ENCODE measurements at regions not wholly inside any gene's neighbourhood (a gene's known extent, or its start where the extent isn't known, plus 50 kb on each side); places are given as distances from the start of the nearest gene placed in this dataset.

DNA sequence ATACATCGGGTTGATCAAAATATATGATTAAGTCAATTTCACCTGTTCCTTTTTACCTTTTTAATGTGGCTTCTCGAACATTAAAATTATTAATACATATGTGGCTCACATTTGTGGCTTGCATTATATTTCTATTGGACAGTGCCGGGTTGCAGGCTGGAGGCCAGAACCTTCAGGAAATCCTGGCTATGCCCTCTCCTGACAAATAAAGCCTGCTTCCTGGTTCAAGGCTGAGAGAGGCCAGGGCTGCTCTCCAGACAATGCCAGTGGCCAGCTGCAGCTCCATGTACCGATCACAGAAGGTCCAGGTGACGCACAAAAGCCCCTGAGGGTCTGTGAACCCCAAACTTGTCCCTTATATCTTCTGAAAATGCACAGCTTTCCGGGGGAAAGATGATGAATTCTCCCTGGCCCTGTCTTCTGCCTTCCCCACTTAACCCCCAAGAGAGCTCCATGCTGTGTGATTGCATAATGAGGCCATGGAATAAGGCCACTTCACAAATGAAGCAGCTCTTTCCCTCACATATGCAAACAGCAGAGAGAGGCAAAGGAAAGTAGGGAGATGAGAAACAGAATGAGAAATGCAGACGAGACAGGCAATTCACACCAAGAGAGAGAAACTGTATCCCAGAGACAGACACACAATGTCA is 241.2 kb downstream of the BCOR start:
- TF ChIP-seq, protein P1, sequence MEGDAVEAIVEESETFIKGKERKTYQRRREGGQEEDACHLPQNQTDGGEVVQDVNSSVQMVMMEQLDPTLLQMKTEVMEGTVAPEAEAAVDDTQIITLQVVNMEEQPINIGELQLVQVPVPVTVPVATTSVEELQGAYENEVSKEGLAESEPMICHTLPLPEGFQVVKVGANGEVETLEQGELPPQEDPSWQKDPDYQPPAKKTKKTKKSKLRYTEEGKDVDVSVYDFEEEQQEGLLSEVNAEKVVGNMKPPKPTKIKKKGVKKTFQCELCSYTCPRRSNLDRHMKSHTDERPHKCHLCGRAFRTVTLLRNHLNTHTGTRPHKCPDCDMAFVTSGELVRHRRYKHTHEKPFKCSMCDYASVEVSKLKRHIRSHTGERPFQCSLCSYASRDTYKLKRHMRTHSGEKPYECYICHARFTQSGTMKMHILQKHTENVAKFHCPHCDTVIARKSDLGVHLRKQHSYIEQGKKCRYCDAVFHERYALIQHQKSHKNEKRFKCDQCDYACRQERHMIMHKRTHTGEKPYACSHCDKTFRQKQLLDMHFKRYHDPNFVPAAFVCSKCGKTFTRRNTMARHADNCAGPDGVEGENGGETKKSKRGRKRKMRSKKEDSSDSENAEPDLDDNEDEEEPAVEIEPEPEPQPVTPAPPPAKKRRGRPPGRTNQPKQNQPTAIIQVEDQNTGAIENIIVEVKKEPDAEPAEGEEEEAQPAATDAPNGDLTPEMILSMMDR (optimal IDR thresholded peaks at IDR 0.05 in 1 of 3, IDR thresholded peaks at IDR 0.05 in 1 of 3, conservative IDR thresholded peaks at IDR 0.05 in 1 of 3; ENCODE audit: extremely low read depth in 1 of 3, insufficient read depth in 2 of 3, low read length in 3 of 3): no peak
- TF ChIP-seq EZH2 (IDR thresholded peaks at IDR 0.05; ENCODE audit: low read length): no peak
- no peak for FAIRE-seq
- Histone ChIP-seq H3K27ac (ENCODE audit: control insufficient read depth, insufficient read depth, low read length) (no peak overlapping the region), H3K4me1 (ENCODE audit: control insufficient read depth, extremely low read depth, insufficient read depth, low read length) (peaks cover 13% of the 10 kb centered on the region), H3K9me3 (ENCODE audit: control insufficient read depth, low read depth, low read length) (no peaks in the 10 kb centered on the region), H2AFZ (ENCODE audit: control insufficient read depth, low read length) (no peak overlapping the region), H3K9ac (ENCODE audit: control insufficient read depth, extremely low read depth, insufficient read depth, low read length) (no peak overlapping the region), H4K20me1 (ENCODE audit: control insufficient read depth, extremely low read depth, insufficient read depth, low read length) (no peaks in the 10 kb centered on the region), H3K79me2 (ENCODE audit: control insufficient read depth, insufficient read depth, low read length) (no peaks in the 10 kb centered on the region), H3K9me1 (ENCODE audit: control insufficient read depth, extremely low read depth, insufficient read depth, low read length) (no peaks in the 10 kb centered on the region), H3K36me3 (ENCODE audit: control insufficient read depth in 2 of 2, extremely low read depth in 1 of 2, insufficient read depth in 2 of 2, low read length in 2 of 2) (no peaks in the 10 kb centered on the region), H3K4me2 (ENCODE audit: control insufficient read depth, extremely low read depth, insufficient read depth, low read depth, low read length) (no peak overlapping the region), H3K27me3 (ENCODE audit: control insufficient read depth, extremely low read depth, insufficient read depth, low read length) (no peaks in the 10 kb centered on the region), H3K4me3 (ENCODE audit: control insufficient read depth in 2 of 3, extremely low read depth in 1 of 3, insufficient read depth in 2 of 3, low read depth in 1 of 3, low read length in 3 of 3) (no peak overlapping the region)
- dilution Hi-C loops (cut with MboI; ENCODE audit: extremely low pct_ligation_motif_present, low sequenced_read_pairs): no loop called here
- DNase-seq (ENCODE audit: low read depth, low spot score): no peak

DNA sequence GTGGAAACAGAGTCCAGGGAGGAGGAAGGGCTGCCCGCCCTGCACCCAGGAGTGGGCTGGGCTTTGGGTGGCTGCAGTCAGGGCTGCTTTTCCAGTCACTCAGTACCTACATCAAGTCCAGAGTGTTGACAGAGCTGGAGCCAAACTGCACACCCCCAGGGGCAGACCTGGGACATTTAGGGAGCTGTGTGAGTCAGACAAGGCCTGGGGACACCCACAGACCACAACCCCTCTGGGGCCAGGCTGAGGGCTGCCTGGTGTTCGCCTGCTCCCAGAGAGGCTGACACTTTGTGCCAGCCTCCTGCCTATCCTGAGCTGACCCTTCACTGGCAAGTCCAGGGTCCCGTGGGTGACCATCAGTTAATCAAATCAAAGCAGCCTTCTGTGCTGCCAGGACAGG is 240.0 kb downstream of the BCOR start:
- FAIRE-seq: no peak
- Histone ChIP-seq H3K27ac (ENCODE audit: control insufficient read depth, insufficient read depth, low read length) (no peak overlapping the region), H3K36me3 (ENCODE audit: control insufficient read depth in 2 of 2, extremely low read depth in 1 of 2, insufficient read depth in 2 of 2, low read length in 2 of 2) (no peaks in the 10 kb centered on the region), H4K20me1 (ENCODE audit: control insufficient read depth, extremely low read depth, insufficient read depth, low read length) (no peaks in the 10 kb centered on the region), H2AFZ (ENCODE audit: control insufficient read depth, low read length) (no peak overlapping the region), H3K9me1 (ENCODE audit: control insufficient read depth, extremely low read depth, insufficient read depth, low read length) (no peaks in the 10 kb centered on the region), H3K79me2 (ENCODE audit: control insufficient read depth, insufficient read depth, low read length) (no peaks in the 10 kb centered on the region), H3K4me3 (ENCODE audit: control insufficient read depth in 2 of 3, extremely low read depth in 1 of 3, insufficient read depth in 2 of 3, low read depth in 1 of 3, low read length in 3 of 3) (no peak overlapping the region), H3K9me3 (ENCODE audit: control insufficient read depth, low read depth, low read length) (no peaks in the 10 kb centered on the region), H3K27me3 (ENCODE audit: control insufficient read depth, extremely low read depth, insufficient read depth, low read length) (no peaks in the 10 kb centered on the region), H3K9ac (ENCODE audit: control insufficient read depth, extremely low read depth, insufficient read depth, low read length) (no peak overlapping the region), H3K4me1 (ENCODE audit: control insufficient read depth, extremely low read depth, insufficient read depth, low read length) (peaks cover 13% of the 10 kb centered on the region), H3K4me2 (ENCODE audit: control insufficient read depth, extremely low read depth, insufficient read depth, low read depth, low read length) (no peak overlapping the region)
- dilution Hi-C loops (cut with MboI; ENCODE audit: extremely low pct_ligation_motif_present, low sequenced_read_pairs): no loop called here
- no peak for DNase-seq (ENCODE audit: low read depth, low spot score)
- TF ChIP-seq EZH2 (IDR thresholded peaks at IDR 0.05; ENCODE audit: low read length): no peak
- TF ChIP-seq, protein P1 (optimal IDR thresholded peaks at IDR 0.05 in 1 of 3, IDR thresholded peaks at IDR 0.05 in 1 of 3, conservative IDR thresholded peaks at IDR 0.05 in 1 of 3; ENCODE audit: extremely low read depth in 1 of 3, insufficient read depth in 2 of 3, low read length in 3 of 3): no peak

All from keratinocyte (primary cell).